NB4 (cell line): ENCODE measurements at regions not wholly inside any gene's neighbourhood (a gene's known extent, or its start where the extent isn't known, plus 50 kb on each side); places are given as distances from the start of the nearest gene placed in this dataset.

Experiments
- DNase-seq: peaks from one replicate; pipeline ENCODE4 v3.0.0; 2010; ENCODE audit warnings: low read depth
- H3K4me3 ChIP-seq: one replicate; pipeline ENCODE4 v1.5.1; 2011; ENCODE audit warnings: mild to moderate bottlenecking, low read depth, low read length, moderate library complexity
- MAX ChIP-seq: IDR thresholded peaks from 2 replicates; pipeline ENCODE4 v1.6.1; 2011; ENCODE audit warnings: low read depth, low read length
- MYC ChIP-seq: IDR thresholded peaks from 2 replicates; pipeline ENCODE4 v1.6.1; 2011; ENCODE audit warnings: low read depth, low read length
- POLR2A ChIP-seq: IDR thresholded peaks from 2 replicates; pipeline ENCODE4 v1.6.1; 2011; ENCODE audit warnings: mild to moderate bottlenecking; ENCODE audit not compliant: insufficient read length; ENCODE audit errors: extremely low read depth
- TF ChIP-seq, protein P1 (sequence below): IDR thresholded peaks from one replicate; pipeline ENCODE4 v1.5.1; 2012; ENCODE audit warnings: low read depth, low read length

GRCh38 chrX:43605351-43605750 lies 50.7 kb upstream of the MAOA start:
- no peak for DNase-seq
- H3K4me3 ChIP-seq: no peak overlapping the region
- TF ChIP-seq, protein P1, sequence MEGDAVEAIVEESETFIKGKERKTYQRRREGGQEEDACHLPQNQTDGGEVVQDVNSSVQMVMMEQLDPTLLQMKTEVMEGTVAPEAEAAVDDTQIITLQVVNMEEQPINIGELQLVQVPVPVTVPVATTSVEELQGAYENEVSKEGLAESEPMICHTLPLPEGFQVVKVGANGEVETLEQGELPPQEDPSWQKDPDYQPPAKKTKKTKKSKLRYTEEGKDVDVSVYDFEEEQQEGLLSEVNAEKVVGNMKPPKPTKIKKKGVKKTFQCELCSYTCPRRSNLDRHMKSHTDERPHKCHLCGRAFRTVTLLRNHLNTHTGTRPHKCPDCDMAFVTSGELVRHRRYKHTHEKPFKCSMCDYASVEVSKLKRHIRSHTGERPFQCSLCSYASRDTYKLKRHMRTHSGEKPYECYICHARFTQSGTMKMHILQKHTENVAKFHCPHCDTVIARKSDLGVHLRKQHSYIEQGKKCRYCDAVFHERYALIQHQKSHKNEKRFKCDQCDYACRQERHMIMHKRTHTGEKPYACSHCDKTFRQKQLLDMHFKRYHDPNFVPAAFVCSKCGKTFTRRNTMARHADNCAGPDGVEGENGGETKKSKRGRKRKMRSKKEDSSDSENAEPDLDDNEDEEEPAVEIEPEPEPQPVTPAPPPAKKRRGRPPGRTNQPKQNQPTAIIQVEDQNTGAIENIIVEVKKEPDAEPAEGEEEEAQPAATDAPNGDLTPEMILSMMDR: no peak
- TF ChIP-seq MYC (no peak), POLR2A (no peak), MAX (no peak)
